OCI-LY1 (cell line): ENCODE measurements at regions not wholly inside any gene's neighbourhood (a gene's known extent, or its start where the extent isn't known, plus 50 kb on each side); places are given as distances from the start of the nearest gene placed in this dataset.

Experiments
- H2AFZ ChIP-seq: fragments of 200-600 bp; sonication (generic), shearing (Covaris generic); 2 replicates; pipeline ENCODE4 v1.6.0; 2014; ENCODE audit warnings: antibody characterized with exemption, mild to moderate bottlenecking, low read length
- H3F3A ChIP-seq: fragments of 200-600 bp; sonication (generic), shearing (Covaris generic); 2 replicates; pipeline ENCODE4 v1.6.0; 2014; ENCODE audit warnings: mild to moderate bottlenecking, antibody characterized with exemption, low read length, moderate library complexity; ENCODE audit not compliant: insufficient read depth
- H3K27ac ChIP-seq: fragments of 200-600 bp; sonication (generic); 2 replicates; pipeline ENCODE4 v1.5.1; 2014; ENCODE audit warnings: low read length, mixed run types, mild to moderate bottlenecking, low read depth; ENCODE audit not compliant: poor library complexity, severe bottlenecking
- H3K27me3 ChIP-seq: fragments of 200-600 bp; sonication (generic); 2 replicates; pipeline ENCODE4 v1.6.0; 2014; ENCODE audit warnings: antibody characterized with exemption, mild to moderate bottlenecking, low read length, moderate library complexity; ENCODE audit not compliant: insufficient read depth
- H3K36me3 ChIP-seq: fragments of 200-600 bp; sonication (generic); 2 replicates; pipeline ENCODE4 v1.6.1; 2014; ENCODE audit warnings: mild to moderate bottlenecking, antibody characterized with exemption, low read length, moderate library complexity, mixed read lengths; ENCODE audit not compliant: insufficient read depth
- H3K4me1 ChIP-seq: fragments of 200-600 bp; sonication (generic); 2 replicates; pipeline ENCODE4 v1.5.1; 2014; ENCODE audit warnings: mild to moderate bottlenecking, low read length, moderate library complexity; ENCODE audit not compliant: insufficient read depth, severe bottlenecking
- H3K4me2 ChIP-seq: fragments of 200-600 bp; sonication (generic), shearing (Covaris generic); 2 replicates; pipeline ENCODE4 v1.6.1; 2014; ENCODE audit warnings: low read length
- H3K4me3 ChIP-seq: fragments of 200-600 bp; sonication (generic); 2 replicates; pipeline ENCODE4 v1.5.1; 2014; ENCODE audit warnings: low read length, low read depth, mild to moderate bottlenecking, mixed read lengths; ENCODE audit not compliant: poor library complexity, severe bottlenecking
- H3K79me2 ChIP-seq: fragments of 200-600 bp; shearing (Covaris generic); 2 replicates; pipeline ENCODE4 v1.6.1; 2016; ENCODE audit warnings: mixed run types, low read length, mixed read lengths; ENCODE audit not compliant: insufficient read depth
- H3K9ac ChIP-seq: fragments of 200-600 bp; sonication (generic), shearing (Covaris generic); 2 replicates; pipeline ENCODE4 v1.6.1; 2014; ENCODE audit warnings: mild to moderate bottlenecking, low read length, mixed read lengths
- H3K9me2 ChIP-seq: fragments of 200-600 bp; sonication (generic), shearing (Covaris generic); 2 replicates; pipeline ENCODE4 v1.6.1; 2014; ENCODE audit warnings: low read depth, mild to moderate bottlenecking, low read length, mixed read lengths
- H3K9me3 ChIP-seq: fragments of 200-600 bp; shearing (Covaris generic); 2 replicates; pipeline ENCODE4 v1.6.1; 2014; ENCODE audit warnings: low read length, mixed read lengths
- H4K20me1 ChIP-seq: fragments of 200-600 bp; sonication (generic), shearing (Covaris generic); 2 replicates; pipeline ENCODE4 v1.6.0; 2016; ENCODE audit warnings: mild to moderate bottlenecking, low read length; ENCODE audit not compliant: insufficient read depth
- CTCF ChIP-seq: fragments of 200-600 bp; sonication (generic), shearing (Covaris generic); IDR thresholded peaks from 2 replicates; pipeline ENCODE4 v1.5.1; 2017; ENCODE audit warnings: mild to moderate bottlenecking, antibody characterized with exemption, low read length, moderate library complexity, mixed read lengths
- EZH2 ChIP-seq: fragments of 200-600 bp; sonication (generic), shearing (Covaris generic); IDR thresholded peaks from 2 replicates; pipeline ENCODE4 v1.8.0; 2017; ENCODE audit warnings: borderline replicate concordance, mixed run types, mild to moderate bottlenecking, antibody characterized with exemption, low read length, moderate library complexity, mixed read lengths

GRCh38 chr5:126366199-126366560, 57.0 kb upstream of the GRAMD2B start:
- Histone ChIP-seq H2AFZ (no peak overlapping the region), H3K4me2 (no peak overlapping the region), H4K20me1 (no peaks in the 10 kb centered on the region), H3K9me3 (no peaks in the 10 kb centered on the region), H3K4me1 (no peaks in the 10 kb centered on the region), H3K27ac (no peak overlapping the region), H3K36me3 (no peaks in the 10 kb centered on the region), H3K9ac (no peak overlapping the region), H3K27me3 (no peaks in the 10 kb centered on the region), H3F3A (no peaks in the 10 kb centered on the region), H3K79me2 (no peaks in the 10 kb centered on the region), H3K9me2 (no peaks in the 10 kb centered on the region), H3K4me3 (no peak overlapping the region)
- TF ChIP-seq EZH2 (no peak), CTCF (no peak)

GRCh38 chr5:126368239-126368812, 54.9 kb upstream of the GRAMD2B start:
- Histone ChIP-seq H3K4me1 (no peaks in the 10 kb centered on the region), H2AFZ (no peak overlapping the region), H3K4me2 (no peak overlapping the region), H4K20me1 (no peaks in the 10 kb centered on the region), H3F3A (no peaks in the 10 kb centered on the region), H3K4me3 (no peak overlapping the region), H3K79me2 (no peaks in the 10 kb centered on the region), H3K36me3 (no peaks in the 10 kb centered on the region), H3K27me3 (no peaks in the 10 kb centered on the region), H3K9me3 (no peaks in the 10 kb centered on the region), H3K27ac (no peak overlapping the region), H3K9me2 (no peaks in the 10 kb centered on the region), H3K9ac (no peak overlapping the region)
- TF ChIP-seq EZH2 (no peak), CTCF (no peak)

DNA sequence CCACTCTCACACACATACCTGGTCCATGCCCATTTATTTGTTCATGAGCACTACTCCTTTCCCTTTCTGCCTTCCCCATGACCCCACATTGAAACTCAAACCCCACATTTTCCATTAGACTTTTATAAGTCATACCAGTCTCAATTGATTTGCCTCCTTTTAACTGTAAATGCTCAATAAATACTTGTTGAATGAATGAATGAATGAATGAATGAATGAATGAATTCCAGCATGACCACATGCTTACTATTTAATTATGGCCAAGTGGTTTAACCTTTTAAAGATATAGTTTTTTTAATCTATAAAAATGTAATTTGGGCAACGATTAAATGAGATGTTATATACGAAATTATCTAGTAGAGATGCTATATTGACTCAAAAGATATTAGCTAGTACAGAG, 54.1 kb upstream of the GRAMD2B start:
- H4K20me1 ChIP-seq = no peaks in the 10 kb centered on the region
- no peaks in the 10 kb centered on the region for H3K79me2 ChIP-seq
- no peak overlapping the region for H3K4me2 ChIP-seq
- H3K9me3 ChIP-seq = no peaks in the 10 kb centered on the region
- no peaks in the 10 kb centered on the region for H3K4me1 ChIP-seq
- no peaks in the 10 kb centered on the region for H3K36me3 ChIP-seq
- H2AFZ ChIP-seq = no peak overlapping the region
- no peak overlapping the region for H3K27ac ChIP-seq
- H3F3A ChIP-seq = no peaks in the 10 kb centered on the region
- H3K9me2 ChIP-seq = no peaks in the 10 kb centered on the region
- no peak for TF ChIP-seq CTCF
- TF ChIP-seq EZH2 = no peak
- no peak overlapping the region for H3K9ac ChIP-seq
- H3K4me3 ChIP-seq = no peak overlapping the region
- H3K27me3 ChIP-seq = no peaks in the 10 kb centered on the region
